ENCODE measurements at regions not wholly inside any gene's neighbourhood (a gene's known extent, or its start where the extent isn't known, plus 50 kb on each side); places are given as distances from the start of the nearest gene placed in this dataset.
"Not testable (repeated sequence)": the region's sequence is repeated elsewhere in the genome, so short reads cannot be mapped to it uniquely, and the experiment has no call there.

DNA sequence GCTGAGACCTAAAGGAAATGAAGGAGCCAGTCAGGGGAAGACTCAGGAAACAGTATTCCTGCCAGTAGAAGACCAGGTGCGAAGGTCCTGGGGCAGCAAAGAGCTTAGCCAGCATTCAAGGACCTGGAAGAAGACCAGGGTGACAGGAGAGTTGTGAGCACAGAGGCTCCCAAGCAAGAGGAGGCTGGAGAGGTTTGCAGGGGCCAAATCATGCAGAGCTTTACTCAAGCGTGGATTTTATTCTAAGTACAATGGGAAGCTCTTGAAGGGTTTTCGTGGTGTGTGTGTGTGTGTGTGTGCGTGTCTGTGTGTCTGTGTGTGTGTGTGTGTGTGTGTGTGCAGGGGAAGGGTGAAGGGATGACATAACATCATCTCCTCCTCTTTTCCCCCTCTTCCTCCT is 200.7 kb upstream of the IRF2BP2 start:
- not testable (repeated sequence) for H3K36me3 ChIP-seq (ENCODE audit: control insufficient read depth, insufficient read depth, low read length); H3K4me1 ChIP-seq (ENCODE audit: control insufficient read depth, insufficient read depth, low read length); H3K27me3 ChIP-seq (ENCODE audit: control insufficient read depth, insufficient read depth, low read length); H3K9me3 ChIP-seq (ENCODE audit: control insufficient read depth, low read length); H3K9ac ChIP-seq (ENCODE audit: low read length); H3K4me3 ChIP-seq (ENCODE audit: low read length)

DNA sequence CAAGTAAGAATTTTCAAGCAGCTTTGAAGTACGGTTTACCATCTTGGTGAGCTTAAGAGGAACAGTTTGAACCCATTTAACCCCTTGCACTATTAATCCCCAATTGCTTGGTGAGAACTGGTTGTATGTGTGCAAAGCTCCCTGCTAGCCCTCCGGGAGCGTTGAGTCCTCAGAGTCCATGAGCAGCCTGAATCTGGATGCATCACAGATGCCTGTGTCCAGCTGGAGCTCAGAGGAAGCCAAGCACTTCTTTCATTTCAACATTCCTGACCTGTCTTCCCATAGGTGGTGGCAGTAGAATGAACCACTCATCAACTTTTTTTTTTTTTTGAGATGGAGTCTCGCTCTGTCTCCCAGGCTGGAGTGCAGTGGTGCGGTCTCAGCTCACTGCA is 199.9 kb upstream of the IRF2BP2 start:
- H3K4me3 ChIP-seq (ENCODE audit: low read length); H3K4me1 ChIP-seq (ENCODE audit: control insufficient read depth, insufficient read depth, low read length); H3K9me3 ChIP-seq (ENCODE audit: control insufficient read depth, low read length); H3K36me3 ChIP-seq (ENCODE audit: control insufficient read depth, insufficient read depth, low read length); H3K27me3 ChIP-seq (ENCODE audit: control insufficient read depth, insufficient read depth, low read length); H3K9ac ChIP-seq (ENCODE audit: low read length): not testable (repeated sequence)

DNA sequence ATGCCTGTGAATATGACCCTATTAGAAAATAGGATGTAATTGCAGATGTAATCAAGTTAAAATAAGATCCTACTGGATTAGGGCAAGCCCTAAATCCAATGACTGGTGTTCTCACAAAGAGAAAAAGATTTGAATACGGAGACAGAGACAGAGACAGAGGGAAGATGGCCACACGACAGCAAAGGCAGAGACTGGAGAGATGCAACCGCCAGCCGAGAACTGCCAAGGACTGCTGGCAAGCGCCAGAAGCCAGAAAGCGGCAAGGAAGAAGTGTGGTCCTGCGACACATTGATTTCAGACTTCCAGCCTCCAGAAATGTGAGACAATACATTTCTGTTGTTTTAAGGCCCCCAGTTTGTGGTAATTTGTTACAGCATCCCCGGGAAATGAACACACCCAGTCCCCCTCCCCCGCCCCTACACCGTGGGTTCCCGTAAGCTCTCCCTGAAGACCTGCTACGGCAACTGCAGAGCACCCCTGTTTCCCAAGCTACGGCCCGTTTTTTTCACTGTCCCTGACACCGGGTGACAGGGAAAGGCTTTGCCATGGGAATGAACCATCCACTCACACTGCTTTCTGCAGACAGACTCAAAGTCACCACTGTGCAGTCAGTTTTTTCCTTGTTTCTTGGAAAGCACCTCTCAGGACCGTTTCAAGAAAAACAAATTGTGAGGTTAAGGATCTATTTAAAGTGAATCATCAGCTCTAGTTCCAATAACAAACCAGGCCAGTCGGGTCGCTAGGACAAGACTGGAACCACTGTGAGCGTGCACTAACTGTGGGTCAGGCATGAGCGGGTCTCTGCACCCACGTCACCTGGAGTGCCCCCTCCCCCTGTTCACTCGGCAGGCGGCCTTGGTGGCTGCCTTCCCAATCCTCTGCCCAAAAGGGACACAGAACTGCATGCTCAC is 199.2 kb upstream of the IRF2BP2 start:
- H3K27me3 ChIP-seq (ENCODE audit: control insufficient read depth, insufficient read depth, low read length); H3K4me3 ChIP-seq (ENCODE audit: low read length); H3K9me3 ChIP-seq (ENCODE audit: control insufficient read depth, low read length); H3K36me3 ChIP-seq (ENCODE audit: control insufficient read depth, insufficient read depth, low read length); H3K9ac ChIP-seq (ENCODE audit: low read length); H3K4me1 ChIP-seq (ENCODE audit: control insufficient read depth, insufficient read depth, low read length): not testable (repeated sequence)

DNA sequence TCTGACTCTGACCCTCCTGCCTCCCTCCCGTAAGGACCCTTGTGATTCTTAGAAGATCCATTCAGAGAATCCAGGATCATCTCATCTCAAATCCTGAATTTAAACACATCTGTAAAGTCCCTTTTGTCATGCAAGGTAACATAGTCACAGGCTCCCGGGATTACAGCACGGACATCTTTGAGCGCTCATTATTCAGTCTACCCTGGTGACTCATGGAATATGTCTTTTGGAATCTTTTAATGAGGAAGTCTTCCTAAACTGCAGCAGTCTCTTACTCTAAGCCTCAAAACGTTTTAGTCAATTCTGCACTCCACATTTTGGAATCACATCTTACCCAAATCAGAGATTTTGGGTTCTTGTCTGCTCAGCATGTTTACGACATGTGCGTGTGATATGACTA is 198.5 kb upstream of the IRF2BP2 start:
- not testable (repeated sequence) for H3K4me1 ChIP-seq (ENCODE audit: control insufficient read depth, insufficient read depth, low read length); H3K36me3 ChIP-seq (ENCODE audit: control insufficient read depth, insufficient read depth, low read length); H3K27me3 ChIP-seq (ENCODE audit: control insufficient read depth, insufficient read depth, low read length); H3K9me3 ChIP-seq (ENCODE audit: control insufficient read depth, low read length); H3K9ac ChIP-seq (ENCODE audit: low read length); H3K4me3 ChIP-seq (ENCODE audit: low read length)

DNA sequence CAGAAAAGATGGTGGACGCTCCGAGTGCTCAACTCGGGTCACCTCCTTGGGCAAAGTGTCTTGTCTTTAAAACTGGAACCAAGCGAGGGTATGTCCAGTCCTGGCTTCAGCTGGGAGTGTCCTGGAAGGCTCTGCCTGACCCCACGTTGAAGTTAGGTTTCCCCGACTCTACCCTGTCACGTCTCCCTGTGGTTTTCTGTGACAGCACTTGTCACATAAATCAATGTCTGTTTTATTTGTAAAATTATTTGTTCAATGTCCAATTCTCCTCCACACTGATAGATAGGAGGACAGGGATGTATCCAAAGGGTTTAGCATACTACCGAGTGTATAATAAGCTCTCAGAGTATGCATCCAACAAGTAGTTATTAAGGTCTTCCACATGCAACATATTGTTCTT is 197.7 kb upstream of the IRF2BP2 start:
- H3K9me3 ChIP-seq (ENCODE audit: control insufficient read depth, low read length); H3K4me3 ChIP-seq (ENCODE audit: low read length); H3K9ac ChIP-seq (ENCODE audit: low read length); H3K36me3 ChIP-seq (ENCODE audit: control insufficient read depth, insufficient read depth, low read length); H3K4me1 ChIP-seq (ENCODE audit: control insufficient read depth, insufficient read depth, low read length); H3K27me3 ChIP-seq (ENCODE audit: control insufficient read depth, insufficient read depth, low read length): not testable (repeated sequence)

DNA sequence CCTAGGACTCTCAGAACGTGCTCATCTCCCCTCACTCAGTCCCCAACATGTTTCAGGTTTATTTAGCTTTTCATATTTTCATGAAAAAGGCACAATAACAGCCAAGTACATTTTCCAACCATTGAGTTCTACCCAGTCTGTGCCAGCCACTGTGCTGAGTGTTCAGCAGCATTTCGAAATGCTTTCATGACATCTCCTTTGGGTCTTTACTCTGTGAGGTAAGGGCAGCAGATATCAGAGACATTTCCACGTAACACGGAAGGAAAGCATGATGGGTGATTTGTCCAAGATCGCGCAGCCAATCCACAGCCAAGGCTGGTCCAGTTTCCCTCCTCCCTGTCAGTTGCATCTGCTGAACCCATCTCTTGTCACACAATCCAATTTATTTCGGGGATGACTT is 192.6 kb upstream of the IRF2BP2 start:
- not testable (repeated sequence) for H3K4me1 ChIP-seq (ENCODE audit: control insufficient read depth, insufficient read depth, low read length); H3K4me3 ChIP-seq (ENCODE audit: low read length); H3K9me3 ChIP-seq (ENCODE audit: control insufficient read depth, low read length); H3K36me3 ChIP-seq (ENCODE audit: control insufficient read depth, insufficient read depth, low read length); H3K9ac ChIP-seq (ENCODE audit: low read length); H3K27me3 ChIP-seq (ENCODE audit: control insufficient read depth, insufficient read depth, low read length)

DNA sequence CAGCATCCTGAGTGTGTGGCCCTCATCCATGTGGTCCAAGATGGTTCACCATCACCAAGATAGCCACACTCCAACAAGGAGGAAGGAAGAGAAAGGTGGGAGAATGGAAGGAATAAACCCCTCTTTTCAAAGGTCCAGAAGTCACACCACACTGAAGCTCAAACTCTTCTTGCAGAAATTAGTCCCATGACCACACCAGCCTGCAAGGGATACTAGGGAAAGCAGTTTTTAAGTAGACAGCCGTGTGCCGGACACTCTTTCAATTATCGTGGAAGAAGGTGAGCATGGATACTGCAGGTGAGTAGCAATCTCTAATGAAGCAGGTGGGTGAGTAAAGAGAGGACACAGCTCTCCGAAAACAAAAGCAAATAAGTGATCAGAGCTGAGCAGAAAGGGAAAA is 191.7 kb upstream of the IRF2BP2 start:
- not testable (repeated sequence) for H3K4me1 ChIP-seq (ENCODE audit: control insufficient read depth, insufficient read depth, low read length); H3K9ac ChIP-seq (ENCODE audit: low read length); H3K4me3 ChIP-seq (ENCODE audit: low read length); H3K27me3 ChIP-seq (ENCODE audit: control insufficient read depth, insufficient read depth, low read length); H3K36me3 ChIP-seq (ENCODE audit: control insufficient read depth, insufficient read depth, low read length); H3K9me3 ChIP-seq (ENCODE audit: control insufficient read depth, low read length)

DNA sequence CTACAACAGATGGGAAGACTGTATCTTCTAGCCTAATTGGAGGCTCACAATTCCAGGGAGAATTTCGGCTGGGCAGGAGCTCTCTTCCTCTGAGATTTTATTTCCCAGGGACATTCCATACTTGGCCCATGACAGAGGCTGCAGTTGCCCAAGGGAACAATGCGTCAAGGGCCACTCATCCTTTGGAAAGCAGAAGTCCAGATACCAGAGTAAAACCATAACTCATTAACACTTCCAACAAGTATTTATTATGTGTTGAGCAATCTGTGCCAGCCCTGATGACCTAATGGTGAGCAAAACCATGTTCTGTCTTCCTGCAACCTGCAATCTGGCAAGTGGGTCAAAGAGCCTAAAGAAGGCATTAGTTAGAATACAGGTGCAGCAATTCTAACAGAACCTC is 191.2 kb upstream of the IRF2BP2 start:
- H3K9ac ChIP-seq (ENCODE audit: low read length); H3K4me3 ChIP-seq (ENCODE audit: low read length); H3K9me3 ChIP-seq (ENCODE audit: control insufficient read depth, low read length); H3K36me3 ChIP-seq (ENCODE audit: control insufficient read depth, insufficient read depth, low read length); H3K4me1 ChIP-seq (ENCODE audit: control insufficient read depth, insufficient read depth, low read length); H3K27me3 ChIP-seq (ENCODE audit: control insufficient read depth, insufficient read depth, low read length): not testable (repeated sequence)

DNA sequence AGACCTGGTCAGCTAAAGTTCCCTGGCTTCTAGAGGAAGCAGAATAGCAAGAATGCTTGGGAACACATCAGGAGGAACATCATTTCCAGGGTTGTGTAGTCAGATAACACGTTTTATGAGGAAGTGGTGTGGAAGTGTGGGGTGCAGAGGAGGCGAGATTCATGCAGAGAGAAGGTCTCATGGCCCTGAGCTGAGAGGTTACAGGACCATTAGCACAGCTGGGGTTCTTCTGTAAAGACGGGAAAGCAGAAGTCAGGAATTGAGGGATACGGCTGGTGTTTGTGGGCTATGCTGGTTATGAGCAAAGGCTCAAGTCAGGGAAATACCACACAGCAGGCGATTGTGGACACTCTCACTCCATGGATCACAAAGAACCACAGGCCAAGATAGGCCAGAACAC is 190.6 kb upstream of the IRF2BP2 start:
- H3K4me1 ChIP-seq (ENCODE audit: control insufficient read depth, insufficient read depth, low read length); H3K4me3 ChIP-seq (ENCODE audit: low read length); H3K9ac ChIP-seq (ENCODE audit: low read length); H3K36me3 ChIP-seq (ENCODE audit: control insufficient read depth, insufficient read depth, low read length); H3K27me3 ChIP-seq (ENCODE audit: control insufficient read depth, insufficient read depth, low read length); H3K9me3 ChIP-seq (ENCODE audit: control insufficient read depth, low read length): not testable (repeated sequence)

DNA sequence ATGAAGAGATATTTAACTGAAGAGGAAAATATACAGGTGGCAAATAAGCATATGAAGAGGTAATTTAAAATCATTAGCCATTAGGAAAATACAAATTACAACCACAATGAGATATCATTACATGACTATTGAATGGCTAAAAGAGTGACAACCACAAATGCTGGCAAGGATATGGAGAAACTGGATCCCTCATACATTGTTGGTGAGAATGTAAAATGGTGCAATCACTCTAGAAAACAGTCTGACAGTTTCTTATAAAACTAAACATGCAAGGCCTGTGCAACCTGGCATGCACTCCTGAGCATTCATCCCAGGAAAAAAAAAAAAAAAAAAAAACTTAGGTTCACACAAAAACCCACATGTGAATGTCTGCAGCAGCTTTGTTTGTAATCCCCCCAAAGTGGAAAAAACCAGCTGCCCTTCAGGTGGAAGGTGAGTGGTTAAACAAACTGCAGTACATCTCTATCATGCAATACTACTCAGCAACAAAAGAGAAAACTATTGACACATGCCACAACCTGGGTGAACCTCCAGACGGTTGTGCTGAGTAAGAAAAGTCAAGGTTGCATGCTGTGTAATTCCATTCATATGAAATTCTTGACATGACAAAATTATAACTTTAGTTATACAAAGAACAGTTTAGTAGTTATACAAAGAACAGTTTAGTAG is 189.2 kb upstream of the IRF2BP2 start:
- H3K4me1 ChIP-seq (ENCODE audit: control insufficient read depth, insufficient read depth, low read length); H3K4me3 ChIP-seq (ENCODE audit: low read length); H3K36me3 ChIP-seq (ENCODE audit: control insufficient read depth, insufficient read depth, low read length); H3K27me3 ChIP-seq (ENCODE audit: control insufficient read depth, insufficient read depth, low read length); H3K9me3 ChIP-seq (ENCODE audit: control insufficient read depth, low read length); H3K9ac ChIP-seq (ENCODE audit: low read length): not testable (repeated sequence)

DNA sequence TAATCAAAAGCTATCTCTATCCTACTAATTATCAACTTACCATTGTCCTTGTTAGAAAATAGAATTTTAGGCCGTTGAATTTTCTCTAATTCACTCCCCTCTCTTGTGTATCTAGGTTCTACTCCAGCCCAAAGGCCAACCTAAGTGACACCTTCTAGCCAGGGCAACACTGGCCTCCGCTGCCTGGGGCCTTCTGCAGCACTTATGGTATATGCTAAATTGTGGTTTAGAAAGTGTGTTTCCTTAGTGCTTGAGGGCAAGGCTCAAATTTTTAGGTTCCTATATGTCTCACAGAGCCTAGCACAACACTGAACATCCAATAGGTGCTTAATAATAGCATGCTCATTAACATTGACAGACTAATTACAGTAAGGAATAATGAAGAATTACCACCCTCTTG is 187.2 kb upstream of the IRF2BP2 start:
- not testable (repeated sequence) for H3K36me3 ChIP-seq (ENCODE audit: control insufficient read depth, insufficient read depth, low read length); H3K9ac ChIP-seq (ENCODE audit: low read length); H3K4me1 ChIP-seq (ENCODE audit: control insufficient read depth, insufficient read depth, low read length); H3K27me3 ChIP-seq (ENCODE audit: control insufficient read depth, insufficient read depth, low read length); H3K4me3 ChIP-seq (ENCODE audit: low read length); H3K9me3 ChIP-seq (ENCODE audit: control insufficient read depth, low read length)

DNA sequence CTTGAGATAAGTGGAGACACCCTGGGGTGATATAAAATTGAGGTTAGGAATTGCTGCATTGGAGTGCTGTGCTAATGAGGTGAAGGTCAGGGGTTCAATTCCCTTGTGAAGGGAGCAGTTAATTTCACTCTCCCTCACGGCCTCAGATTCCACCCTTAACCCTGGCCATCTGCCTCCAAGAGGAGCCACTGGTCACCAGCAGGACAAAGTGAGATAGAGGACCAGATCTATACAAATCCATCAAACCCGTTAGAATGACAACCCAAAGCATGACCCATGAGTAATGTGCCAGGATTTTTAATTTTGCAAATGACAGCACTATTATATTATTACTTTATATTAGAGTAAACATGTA is 186.4 kb upstream of the IRF2BP2 start:
- not testable (repeated sequence) for H3K4me1 ChIP-seq (ENCODE audit: control insufficient read depth, insufficient read depth, low read length); H3K4me3 ChIP-seq (ENCODE audit: low read length); H3K9me3 ChIP-seq (ENCODE audit: control insufficient read depth, low read length); H3K36me3 ChIP-seq (ENCODE audit: control insufficient read depth, insufficient read depth, low read length); H3K9ac ChIP-seq (ENCODE audit: low read length); H3K27me3 ChIP-seq (ENCODE audit: control insufficient read depth, insufficient read depth, low read length)
